PC-9 (cell line): ENCODE measurements at regions not wholly inside any gene's neighbourhood (a gene's known extent, or its start where the extent isn't known, plus 50 kb on each side); places are given as distances from the start of the nearest gene placed in this dataset.

ENCODE experiments used
- EZH2 ChIP-seq: fragments of 200-600 bp; sonication (generic); IDR thresholded peaks from 2 replicates; pipeline ENCODE4 v1.8.0; 2017; ENCODE audit warnings: antibody characterized with exemption, low read depth
- TF ChIP-seq, protein P1 (sequence below): fragments of 200-600 bp; sonication (generic); conservative IDR thresholded peaks from 2 replicates; pipeline ENCODE4 v1.6.1; 2017; ENCODE audit warnings: mixed run types, antibody characterized with exemption, mild to moderate bottlenecking, moderate library complexity

DNA sequence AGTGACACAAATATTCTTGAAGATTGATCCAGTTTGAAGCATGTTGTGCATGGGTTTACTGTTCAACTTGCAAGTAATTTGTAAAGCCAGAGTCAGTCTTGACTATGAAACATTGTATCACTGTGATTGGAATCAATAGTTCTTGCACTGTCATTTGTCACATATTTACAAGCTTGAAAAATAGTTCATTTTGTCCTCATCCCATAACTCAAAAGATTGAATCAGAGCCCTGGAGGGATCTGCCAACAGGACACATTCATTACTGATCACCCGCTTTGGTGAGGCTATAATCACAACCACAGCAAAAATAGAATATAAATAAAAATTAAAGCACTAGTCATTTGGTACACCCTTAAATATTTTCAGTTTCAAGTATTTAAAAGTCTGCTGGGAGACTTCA, 368.9 kb downstream of the WDR72 start:
- TF ChIP-seq, protein P1, sequence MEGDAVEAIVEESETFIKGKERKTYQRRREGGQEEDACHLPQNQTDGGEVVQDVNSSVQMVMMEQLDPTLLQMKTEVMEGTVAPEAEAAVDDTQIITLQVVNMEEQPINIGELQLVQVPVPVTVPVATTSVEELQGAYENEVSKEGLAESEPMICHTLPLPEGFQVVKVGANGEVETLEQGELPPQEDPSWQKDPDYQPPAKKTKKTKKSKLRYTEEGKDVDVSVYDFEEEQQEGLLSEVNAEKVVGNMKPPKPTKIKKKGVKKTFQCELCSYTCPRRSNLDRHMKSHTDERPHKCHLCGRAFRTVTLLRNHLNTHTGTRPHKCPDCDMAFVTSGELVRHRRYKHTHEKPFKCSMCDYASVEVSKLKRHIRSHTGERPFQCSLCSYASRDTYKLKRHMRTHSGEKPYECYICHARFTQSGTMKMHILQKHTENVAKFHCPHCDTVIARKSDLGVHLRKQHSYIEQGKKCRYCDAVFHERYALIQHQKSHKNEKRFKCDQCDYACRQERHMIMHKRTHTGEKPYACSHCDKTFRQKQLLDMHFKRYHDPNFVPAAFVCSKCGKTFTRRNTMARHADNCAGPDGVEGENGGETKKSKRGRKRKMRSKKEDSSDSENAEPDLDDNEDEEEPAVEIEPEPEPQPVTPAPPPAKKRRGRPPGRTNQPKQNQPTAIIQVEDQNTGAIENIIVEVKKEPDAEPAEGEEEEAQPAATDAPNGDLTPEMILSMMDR, result no peak
- TF ChIP-seq EZH2, result no peak
